Stimulated activated CD8-positive, alpha-beta memory T cell treated with anti-CD3 and anti-CD28 coated beads, Interleukin-7, amount 100 ng/mL, for 1 hour (primary cell): ENCODE measurements at regions not wholly inside any gene's neighbourhood (a gene's known extent, or its start where the extent isn't known, plus 50 kb on each side); places are given as distances from the start of the nearest gene placed in this dataset.

Experiments
- DNase-seq, 2 donors: peaks; one replicate each; pipeline ENCODE4 v3.0.0-alpha.2; 2020; ENCODE audit warnings: low read depth in 2 of 2

DNA sequence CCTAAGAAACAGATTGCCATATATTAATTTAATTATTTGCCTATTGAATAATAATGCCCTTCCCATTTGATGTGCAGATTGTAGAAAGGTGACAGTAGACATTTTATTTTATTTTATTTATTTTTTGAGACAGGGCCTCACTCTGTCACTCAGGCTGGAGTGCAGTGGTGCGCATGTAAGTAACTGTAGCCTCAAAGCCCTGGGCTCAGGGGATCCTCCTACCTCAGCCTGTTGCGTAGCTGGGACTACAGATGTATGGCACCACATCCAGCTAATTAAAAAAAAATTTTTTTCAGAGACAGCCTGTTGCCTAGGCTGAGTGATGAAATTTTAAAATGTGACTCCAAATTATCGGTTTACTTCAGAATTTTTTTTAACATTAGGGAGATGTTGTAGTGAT is 1110.0 kb upstream of the EEF2KMT start:
- DNase-seq: no peak

DNA sequence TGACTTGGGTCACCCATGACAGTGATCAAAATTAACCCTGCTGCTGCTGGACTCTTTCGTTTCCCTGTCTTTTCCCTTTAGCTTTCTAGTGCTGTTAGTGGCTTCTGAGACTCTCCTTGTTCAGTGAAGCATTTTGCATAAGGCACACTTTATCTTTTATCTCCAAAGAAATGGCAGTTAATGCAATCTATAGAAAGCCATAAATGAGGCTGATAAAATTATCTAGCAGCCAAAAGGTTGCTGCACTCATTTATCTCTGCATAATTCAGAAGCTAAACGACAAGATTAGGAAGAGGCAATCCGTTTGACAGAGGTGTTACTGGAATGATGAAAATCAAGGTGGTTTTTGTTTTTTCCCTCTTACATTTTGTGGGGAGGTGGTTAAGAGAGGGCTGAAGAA is 1109.5 kb upstream of the EEF2KMT start:
- DNase-seq: no peak

DNA sequence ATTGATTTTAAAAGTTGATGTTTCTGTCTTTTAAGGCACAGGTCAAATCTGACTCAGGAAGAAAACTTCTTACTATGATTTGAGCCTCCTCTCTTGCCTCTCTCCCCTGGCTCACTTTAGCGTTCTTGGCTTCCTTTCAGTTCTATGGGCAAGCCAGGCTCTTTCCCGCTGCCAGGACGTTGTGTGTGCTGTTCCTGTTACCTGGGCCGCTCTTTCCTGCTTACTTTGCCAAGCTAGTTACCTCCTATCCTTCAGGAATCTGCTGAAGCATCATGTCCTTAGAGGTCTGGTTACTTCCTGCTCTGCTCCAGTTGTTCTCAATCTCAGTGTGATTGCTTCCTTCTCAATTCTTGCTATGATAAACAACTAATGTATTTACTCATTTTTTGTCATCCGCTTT is 1108.5 kb upstream of the EEF2KMT start:
- DNase-seq: no peak

DNA sequence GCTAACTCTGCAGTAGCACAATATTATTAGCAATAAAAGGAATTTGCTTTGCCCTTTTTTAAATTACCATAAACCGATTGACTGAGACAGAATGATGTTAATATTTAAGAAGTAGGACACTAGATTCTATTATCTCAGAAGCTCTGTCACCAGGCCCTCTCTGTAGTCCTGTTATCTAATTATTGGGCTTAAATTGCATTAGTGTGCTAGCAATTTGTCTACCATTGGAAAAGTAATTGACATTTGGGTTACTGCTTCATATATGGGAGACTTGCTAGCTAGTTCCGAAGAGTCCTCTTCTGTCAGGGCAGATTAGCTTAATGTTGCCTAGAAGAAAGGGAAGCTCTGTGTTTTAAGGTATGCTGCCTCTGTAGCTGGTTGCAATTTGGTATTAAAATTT is 1107.3 kb upstream of the EEF2KMT start:
- DNase-seq: no peak

DNA sequence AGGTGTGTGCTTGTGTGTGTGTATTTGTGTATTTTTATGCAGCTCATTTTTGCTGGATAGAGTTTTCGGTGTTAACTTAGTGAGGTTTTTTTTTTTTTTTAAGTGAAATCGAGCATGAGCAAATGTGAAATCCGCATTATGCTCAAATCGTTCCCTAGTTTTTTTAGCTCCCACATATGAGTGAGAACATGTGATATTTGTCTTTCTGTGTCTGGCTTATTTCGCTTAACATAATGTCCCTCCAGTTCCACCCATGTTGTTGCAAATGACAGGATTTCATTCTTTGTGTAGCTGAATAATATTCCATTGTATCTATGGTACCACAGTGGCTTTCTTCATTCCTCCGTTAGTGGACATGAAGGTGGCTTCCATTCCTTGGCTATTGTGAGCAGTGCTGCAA is 1103.3 kb upstream of the EEF2KMT start:
- DNase-seq: no peak

DNA sequence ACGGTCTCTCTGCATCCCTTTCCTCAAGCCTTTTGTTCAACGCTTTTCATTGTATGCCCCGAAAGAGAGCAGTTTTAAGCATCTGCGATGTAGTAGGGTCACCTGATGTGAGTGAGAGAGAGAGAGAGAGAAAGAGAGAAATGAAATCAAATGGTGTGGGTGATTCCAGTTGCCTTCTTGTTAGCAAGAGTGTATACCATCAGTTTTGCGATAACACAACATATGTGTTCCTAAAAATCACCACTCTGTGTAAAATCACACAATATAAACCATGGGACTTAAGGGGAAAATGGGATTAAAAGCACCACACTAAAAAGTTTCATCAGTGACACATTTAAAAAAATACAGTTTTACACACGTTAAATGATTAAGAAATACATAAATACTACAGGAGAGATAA is 1102.7 kb upstream of the EEF2KMT start:
- no peak for DNase-seq

DNA sequence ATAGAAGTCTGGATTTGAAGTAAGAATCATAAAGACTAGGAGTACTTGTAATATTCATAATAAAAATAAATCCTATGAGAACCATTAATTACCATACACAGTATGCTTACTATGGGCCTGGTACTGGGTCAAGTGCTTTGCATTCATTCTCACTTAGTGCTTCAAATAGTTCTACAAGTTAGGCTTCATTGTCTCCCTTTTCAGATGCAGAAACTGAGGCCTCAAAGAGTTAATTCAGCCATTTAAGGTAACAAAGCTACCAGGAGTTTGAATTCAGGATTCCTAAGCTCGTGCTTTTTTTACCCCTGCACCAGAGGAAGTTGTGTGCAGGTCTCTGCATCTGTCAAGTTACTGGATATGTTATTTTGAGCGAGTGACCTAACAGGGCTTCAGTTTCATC is 1098.4 kb upstream of the EEF2KMT start:
- no peak for DNase-seq

DNA sequence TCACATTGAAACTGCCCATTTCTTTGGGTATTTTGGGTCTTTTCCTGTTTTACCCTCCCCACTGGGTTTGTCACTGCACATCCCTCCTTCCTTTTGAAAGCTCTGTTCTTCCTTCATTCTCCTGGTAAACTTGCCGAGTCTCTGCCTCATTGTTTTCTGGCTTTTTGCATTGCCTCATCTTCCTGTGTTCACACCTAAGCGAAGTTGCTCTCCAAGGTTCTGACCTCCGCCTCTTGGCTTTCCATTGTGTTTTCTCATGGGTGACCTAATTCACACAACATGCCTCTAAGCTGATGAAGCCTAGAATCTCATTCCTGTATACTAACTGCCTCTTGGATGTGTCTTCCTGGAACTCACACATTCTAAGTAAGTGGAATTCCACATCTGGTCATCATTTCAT is 1096.1 kb upstream of the EEF2KMT start:
- DNase-seq: no peak

DNA sequence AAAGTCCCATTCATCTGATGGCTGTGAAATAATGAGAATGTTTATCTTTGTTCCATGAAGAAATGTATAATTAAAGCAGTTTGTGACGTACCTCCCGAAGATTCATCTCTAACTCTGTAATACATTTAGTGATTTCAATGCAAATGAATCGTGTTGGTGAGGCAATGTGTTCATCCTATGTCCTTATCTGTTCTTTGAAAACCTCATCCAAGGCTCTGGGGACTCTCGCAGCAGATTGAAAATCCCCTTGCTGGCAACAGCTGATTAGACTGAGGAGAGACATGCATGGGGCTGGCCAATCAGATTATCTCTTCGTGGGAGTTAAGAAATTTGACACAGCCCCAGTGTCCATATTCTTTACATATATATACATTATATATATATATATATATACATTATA is 1095.4 kb upstream of the EEF2KMT start:
- no peak for DNase-seq

DNA sequence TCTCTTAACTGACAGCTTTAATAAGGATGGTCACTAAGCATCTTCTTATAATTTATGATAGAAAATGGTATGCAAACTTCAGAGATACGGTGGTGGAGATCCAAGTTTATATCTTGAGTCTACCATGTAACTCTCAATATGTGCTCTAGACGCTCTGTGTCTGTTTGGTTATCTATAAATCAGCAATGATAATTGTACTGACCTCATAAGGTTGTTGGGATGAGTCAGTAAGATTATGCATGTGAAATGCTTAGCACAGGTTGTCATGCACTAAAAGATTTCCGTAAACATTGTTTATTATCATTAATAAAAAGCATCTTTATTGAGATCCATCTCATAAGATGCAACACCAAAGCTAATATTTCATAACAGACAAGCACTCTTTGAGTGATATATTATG is 1094.9 kb upstream of the EEF2KMT start:
- DNase-seq: no peak

DNA sequence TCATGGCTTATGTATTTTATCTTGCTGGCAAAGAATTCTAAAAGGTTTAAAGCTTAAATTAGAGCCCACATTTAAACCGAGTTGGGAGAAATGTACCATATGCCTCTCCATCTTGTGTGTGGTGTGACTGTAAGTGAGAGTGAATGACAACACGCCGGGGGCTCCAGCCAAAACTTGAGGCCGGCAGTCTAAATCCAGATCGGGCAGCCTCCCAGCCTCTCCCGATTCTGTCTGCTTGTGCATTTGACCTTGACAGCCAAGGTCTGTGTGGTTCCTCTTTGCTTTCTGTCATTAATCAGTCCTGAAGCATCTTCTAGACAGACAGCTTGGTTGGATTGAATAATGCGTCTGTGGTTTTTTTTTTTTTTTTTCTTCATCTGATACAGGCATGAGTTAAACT is 1093.2 kb upstream of the EEF2KMT start:
- DNase-seq: no peak

DNA sequence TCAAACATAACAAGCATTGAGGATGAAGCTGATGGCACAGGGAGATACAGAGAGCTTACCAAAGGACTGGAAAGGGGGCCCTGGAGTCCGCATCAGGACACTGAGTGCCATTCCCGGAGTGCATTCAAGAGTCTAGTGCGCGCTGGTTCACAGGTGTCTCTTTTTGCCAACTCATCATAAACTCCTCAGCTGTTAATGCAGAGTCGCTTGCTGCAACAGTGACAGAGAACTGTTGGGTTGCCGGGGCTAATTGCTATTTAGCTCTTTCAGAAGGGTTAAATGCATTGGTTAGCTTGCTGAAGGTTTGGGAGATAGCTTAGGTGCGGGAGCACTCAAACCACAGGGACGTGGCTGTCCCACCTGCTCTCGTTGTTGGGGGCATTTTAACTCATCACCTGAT is 1091.6 kb upstream of the EEF2KMT start:
- DNase-seq: no peak

DNA sequence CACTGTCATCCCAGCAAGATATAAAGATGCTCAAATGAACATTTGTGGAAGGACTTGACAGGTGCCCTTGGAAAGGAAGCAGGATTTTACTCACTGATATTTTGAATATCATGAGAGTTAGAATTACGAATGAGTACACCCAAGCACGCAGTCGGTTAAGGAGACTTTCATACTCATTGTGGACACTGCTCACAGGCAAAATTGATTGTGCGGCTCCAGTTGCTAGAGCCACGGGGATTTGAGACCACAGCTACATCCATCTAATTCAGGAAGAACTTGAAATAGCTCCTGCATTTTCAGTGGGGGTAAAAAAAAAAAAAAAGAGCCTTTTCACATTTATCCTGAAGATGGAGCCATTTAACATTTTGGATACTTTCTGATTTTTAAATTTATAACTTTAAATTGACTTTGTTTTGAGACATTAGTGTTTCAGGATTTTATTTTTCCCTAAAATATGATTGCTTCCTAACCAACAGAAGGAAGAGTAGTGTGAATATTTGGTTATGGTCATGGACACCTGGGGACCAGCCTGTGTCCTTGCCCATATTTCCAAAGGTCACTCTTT is 1080.1 kb upstream of the EEF2KMT start:
- no peak for DNase-seq

DNA sequence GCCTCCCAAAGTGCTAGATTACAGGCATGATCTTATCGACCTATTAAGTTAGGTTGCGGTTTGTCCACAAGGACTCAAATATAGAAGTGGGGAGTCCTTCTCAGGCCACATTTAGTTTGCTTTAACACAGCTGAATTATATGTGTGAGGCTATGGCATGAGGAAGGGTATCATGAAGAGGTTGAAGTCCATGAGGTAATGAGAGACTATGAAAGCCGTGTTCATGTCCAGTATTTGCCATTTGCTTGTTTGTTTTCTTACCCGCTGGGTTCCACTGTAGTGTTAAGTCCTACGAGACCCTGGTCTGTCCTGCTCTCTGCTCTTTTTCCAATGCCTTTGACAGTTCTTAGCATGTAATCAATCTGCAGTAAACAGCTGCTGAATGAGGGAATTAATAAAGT is 1072.4 kb upstream of the EEF2KMT start:
- DNase-seq: no peak

DNA sequence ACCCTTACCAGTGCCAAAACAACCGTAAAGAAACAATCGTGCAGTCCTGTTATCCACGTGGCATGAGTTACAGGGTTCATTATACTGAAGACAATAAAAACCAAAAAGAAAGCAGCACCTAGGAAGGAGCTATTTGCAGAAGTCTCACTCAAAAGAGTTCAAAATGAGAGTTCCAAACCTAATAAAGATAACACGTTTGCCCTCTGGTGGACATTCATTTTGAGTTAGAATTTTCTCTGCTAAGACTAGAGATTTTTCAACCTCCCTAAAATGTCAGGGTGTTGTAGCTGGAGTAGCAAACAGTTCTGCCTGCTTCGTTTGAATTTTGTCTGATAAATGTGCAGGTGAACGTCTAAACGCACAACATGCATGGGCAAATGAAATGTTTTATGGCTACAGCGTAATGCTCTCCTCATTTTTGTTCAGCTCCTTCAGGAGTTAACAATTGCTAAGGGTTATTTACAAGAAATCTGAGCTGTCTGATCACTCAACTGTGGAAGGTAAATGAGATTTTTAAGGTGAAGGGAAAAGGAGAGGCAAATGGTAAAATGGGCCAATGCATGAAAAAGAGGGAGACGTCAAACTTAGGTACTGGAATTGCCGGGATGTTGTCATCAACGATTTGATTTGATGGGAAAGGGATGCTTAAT is 1067.9 kb upstream of the EEF2KMT start:
- DNase-seq: no peak

DNA sequence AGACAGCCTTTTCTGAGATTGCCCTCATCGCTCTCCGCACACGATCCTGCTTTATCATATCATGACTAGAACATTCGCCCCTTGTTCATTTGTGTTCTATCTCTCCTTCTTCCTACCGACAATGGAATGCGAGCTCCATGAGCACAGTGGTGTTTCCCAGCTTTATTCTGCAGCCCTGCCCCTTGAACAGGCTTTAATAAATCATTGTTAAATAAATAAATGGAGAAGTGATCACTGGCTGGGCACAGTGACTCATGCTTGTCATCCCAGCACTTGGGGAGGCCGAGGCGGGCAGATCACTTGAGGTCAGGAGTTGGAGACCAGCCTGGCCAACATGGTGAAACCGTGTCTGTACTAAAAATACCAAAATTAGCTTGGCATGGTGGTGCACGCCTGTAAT is 1063.3 kb upstream of the EEF2KMT start:
- no peak for DNase-seq

DNA sequence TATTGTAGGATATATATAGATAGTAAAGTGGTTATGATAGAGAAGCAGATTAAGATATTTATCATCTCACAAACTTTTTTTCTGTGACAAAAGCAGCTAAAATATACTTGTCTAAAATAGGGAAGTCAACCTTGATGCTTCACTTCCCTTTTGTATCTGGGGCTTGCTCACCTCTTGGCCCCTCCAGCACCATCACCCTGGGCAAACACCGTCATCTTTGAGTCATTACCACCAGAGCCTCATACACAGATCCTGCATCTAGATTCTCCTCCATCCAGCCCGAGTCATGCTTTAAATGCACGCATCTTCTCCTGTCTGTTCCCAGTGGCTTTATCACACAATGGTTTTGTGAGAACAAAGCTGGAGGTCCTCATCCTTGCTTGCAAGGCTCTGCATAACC is 1062.7 kb upstream of the EEF2KMT start:
- DNase-seq: no peak

DNA sequence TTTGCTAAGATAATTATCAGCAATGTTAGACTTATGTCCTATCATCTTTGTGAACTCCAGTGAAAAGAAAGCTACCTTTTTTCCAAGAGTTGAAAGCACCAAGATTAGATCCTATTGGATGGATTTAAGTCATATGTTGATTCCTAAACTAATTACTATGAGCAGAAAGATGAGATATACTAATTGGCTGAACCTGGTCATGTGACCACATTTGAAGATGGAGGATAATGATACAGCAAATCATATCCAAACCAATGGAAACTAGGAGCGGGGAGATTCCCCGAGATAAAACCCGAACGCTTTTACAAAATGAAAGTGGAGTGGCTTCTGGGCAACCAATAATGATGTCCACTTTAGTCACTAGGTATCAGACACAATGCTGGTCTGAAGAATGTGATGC is 1060.2 kb upstream of the EEF2KMT start:
- DNase-seq: no peak

DNA sequence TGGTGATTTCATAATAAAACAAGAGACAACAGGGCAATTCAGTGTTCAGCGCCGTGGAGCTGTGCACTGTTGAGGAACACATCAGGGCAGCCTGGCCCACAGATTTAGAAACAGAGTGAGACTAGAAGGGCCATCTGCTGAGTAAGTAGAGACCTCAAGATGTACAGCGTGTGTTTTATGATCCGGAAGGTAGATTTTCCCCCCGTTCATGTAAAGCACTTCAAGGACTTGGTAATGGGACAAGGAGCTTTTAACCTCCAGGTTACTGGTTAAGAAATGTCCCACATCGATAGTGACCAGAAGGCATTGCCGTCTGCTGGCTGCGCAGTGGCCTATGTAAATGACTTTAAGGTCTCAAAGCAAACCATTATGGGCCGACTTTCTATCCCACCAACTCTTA is 1057.7 kb upstream of the EEF2KMT start:
- DNase-seq: no peak

DNA sequence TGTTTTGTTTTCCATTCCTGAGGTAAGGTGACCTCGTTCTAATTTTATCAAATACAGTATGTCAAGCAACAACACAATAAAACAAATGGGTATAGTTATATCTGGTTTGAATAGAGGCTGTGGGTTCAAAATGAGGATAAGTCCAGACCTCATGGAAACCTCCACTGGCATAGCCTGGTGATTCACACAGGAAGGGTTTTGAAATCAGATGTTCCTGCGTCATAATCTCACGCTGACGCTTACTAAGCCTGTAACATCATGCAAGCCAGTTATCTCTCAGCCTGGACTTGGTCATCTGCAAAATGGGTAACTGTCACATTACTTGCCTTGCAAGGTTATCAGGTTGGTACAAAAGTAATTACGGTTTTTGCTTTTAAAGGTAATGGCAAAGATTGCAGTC is 1056.3 kb upstream of the EEF2KMT start:
- no peak for DNase-seq

DNA sequence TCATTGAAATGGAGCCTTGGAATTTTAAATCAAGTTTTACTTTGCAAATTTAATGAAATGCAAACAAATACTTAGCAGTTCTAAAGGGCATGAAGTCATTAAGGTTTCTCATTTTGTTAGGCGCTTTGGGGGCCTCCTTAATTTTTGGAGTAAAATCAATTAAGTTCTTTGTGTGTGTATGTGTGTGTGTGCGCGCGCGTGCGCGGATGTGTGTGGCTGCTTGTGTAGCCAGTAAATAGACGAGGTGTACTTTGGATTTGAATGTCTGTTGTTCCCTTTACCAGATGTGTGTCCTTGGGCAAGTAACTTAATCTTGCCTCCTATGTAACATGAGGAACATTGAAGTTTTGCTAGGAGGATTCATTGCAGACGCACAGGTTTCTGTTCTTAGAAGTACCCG is 1051.4 kb upstream of the EEF2KMT start:
- DNase-seq: no peak

DNA sequence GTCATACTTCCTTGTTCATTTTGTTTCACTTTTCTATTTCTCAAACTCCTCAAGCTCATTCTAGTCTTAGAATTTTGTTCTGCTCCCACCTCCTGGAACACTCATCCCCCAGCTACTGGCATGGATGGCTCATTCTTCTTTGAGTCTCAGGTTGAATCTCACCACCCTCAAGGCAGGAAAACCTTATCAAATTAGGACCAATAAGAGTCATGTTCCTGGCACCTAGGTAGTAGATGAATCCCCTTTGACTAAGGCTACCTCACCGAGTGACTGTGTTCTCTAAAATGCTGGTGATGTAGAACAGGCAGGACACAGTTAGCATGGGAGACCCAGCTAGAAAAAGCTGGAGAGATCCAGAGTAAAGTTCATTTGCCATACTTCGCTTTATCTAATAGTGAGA is 1050.8 kb upstream of the EEF2KMT start:
- no peak for DNase-seq

DNA sequence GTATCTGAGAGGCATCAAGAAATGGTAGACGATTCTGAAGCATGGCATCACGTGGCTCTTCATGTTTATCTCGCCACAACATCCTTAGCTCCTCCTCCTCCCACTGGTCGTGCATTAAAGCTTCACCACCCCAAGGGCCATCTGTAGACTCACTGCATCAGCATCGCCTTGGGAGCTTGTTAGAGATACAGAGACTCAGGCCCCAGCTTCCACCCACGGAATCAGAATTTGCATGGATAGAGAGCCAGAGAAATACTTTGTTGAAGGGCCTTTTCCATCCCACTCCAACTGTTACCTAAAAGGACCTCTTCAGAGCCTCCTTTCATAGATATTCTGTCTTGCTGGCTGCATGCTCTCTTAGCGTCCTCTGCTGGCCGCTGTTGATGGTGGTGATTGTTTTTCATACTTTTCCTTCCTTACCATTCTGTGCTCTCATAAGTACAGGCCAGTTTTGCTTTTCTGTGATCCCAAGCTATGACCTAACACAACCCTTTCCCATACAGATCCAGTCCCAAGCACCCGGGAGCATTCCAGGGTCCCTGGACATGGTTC is 1049.4 kb upstream of the EEF2KMT start:
- no peak for DNase-seq

DNA sequence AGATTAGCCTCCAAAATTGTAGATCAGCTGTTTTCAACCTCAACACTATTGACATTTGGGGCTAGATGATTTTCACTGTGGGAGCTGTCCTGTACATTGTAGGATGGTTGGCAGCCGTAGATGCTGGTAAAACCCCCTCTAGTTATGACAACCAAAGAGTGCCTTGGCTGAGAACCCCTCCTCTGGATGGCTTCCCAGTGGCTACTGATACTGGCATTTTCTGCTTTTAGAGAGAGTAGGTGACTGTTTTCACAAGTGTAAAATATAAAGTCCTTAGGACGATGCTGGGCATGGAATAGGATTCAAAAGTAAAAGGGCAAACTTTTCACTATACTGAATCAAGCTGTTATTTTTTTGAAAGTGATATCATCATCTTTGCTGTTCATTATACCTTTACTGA is 1048.8 kb upstream of the EEF2KMT start:
- DNase-seq: no peak
